MV-4-11 (cell line): ENCODE measurements at regions not wholly inside any gene's neighbourhood (a gene's known extent, or its start where the extent isn't known, plus 50 kb on each side); places are given as distances from the start of the nearest gene placed in this dataset.

Source experiments
- DNase-seq: peaks from one replicate; lab custom pipeline; 2025; lab: John Stamatoyannopoulos, UW

DNA sequence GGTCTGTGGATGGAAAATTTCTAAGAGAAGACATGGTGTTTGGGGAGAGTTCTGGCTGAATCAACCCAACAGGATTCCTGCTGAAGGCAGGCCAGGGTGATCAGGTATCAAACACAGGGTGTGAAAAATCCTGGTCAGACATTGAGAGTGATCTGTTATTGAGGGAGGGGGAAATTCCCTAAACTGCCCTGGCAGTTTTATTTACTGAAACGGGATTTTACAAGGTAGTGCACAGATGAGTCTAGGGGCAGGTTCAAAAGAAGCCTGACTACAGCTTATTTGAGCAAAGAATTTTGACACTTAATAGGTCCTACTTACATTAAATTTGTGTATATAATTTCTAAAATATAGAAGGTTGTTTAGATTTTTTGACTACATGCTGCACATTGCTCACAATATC is 569.4 kb upstream of the RGS18 start:
- no peak for DNase-seq

DNA sequence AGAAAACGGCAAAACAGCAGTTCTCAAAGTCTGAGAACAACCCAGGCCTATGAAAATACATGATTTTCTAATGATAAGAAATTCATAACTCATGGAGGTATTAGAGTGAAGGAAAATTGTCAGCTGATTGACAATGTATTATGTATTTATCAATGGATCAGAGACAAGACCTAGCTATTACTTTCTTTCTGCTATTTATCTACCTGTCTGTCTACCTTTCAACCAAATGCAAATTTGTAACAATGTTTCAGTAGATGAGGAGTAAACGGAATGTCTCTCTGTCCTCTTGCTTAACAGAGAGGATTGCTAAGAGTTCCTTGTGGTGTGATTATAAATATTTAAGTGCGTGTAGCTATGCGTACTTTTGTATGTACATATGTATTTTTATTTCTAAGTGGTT is 568.7 kb upstream of the RGS18 start:
- no peak for DNase-seq

DNA sequence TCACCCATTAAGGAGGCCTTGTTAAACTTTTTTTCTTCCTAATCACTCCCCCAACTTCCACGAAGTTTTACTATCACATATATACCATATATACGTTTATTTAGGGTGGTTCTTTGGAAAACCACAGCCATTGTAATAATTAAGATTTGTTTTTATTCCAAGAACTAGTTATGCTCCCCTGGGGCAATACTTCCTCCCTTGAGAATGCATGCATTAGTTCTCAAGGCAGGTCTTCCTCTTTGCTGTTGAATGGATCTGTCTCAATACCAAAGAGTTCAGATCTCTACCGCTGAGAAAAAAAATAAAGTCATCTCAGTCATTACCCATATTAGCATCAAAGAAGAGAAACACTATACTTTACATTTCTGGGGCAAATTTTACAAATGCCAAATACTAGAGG is 567.7 kb upstream of the RGS18 start:
- no peak for DNase-seq

DNA sequence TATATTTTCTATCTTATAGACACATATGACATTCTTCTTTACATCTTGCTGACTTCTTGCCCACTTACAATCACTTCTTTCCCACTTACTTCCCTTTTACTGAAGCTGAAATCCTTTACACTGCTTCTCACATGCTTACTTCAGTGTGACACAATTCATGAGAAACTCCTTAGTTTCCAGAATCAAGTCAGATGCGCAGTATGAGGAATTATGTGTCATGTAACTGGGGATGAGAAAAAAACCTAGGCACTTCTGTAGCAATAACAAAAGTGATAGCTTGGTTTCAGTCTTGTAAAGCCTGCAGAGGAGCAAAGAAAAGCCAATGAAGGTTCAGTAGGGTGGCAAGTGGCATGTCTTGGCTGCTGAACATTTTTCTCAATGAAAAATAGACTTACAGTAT is 566.2 kb upstream of the RGS18 start:
- peak; percentile 5 for DNase-seq

DNA sequence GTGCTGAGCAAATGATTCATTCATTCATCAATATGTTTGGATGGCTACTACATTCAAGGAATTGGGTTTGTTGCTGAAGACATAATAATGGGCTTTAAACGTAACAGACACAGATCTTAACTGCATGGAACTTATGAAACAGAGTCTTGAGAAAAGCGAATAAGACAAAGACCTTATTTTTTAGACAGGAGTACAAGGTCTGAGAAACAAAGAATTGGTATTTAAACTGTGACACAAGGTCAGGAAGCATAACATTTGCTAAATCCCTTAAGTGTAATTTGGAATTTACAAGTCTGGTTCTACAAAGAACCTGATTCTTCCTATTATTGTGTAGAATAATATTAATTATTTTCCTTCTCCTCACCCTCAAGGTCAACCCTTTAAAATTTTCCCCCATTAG is 565.4 kb upstream of the RGS18 start:
- DNase-seq = no peak

DNA sequence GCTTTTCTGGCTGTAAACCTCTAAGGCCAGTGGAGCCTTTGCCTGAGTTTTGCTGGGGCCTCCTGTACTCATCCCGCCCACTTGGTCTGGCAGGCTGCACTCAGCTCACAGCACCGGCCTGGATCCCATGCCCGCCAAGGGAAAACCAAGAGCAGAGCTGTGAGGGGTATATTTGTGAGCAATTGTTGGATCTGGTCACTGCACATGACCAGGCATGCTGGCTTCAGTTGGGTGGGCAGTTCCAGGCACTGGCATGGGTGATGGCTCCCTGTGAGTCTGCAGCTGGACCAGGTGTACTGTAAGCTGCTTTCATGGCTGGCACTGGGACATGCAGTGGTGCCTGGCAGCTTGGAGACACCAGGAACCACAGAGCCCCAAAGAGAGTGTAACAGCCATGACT is 563.1 kb upstream of the RGS18 start:
- no peak for DNase-seq

DNA sequence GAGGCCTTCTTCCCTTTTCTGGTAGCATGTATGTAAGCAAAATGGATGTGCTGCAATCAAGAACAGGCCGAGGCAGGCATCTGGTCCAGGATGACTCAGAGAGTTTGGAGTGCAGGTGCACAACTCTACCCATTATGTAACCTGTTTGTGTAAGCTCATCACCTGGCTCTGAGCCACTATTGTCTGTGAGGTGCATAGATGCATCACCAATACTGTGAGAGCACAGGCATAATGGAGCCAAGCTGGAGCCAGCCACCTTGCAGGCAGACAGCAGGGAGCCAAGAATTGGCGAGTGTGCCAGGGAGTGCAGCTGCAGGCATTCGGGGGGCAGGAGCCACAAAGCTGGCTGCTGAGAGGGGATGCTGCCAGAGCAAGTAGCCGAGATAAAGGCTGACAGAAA is 549.9 kb upstream of the RGS18 start:
- no peak for DNase-seq

DNA sequence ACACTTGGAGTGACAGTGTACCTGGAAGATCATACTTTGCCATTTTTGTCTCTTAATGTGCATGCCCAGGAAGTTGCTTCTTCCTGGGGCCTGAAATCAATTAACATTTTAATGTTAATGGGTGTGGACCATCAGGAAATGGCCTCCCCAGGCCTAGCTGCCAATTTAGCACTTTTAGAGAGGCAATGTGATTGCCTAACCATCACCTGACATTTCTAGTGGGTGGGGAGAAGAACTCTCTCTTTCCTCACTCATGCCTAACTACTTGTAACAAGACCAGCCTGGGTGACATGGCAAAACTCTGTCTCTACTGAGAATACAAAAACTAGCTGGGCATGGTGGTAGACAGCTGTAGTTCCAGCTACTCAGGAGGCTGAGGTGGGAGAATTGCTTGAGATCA is 549.0 kb upstream of the RGS18 start:
- no peak for DNase-seq

DNA sequence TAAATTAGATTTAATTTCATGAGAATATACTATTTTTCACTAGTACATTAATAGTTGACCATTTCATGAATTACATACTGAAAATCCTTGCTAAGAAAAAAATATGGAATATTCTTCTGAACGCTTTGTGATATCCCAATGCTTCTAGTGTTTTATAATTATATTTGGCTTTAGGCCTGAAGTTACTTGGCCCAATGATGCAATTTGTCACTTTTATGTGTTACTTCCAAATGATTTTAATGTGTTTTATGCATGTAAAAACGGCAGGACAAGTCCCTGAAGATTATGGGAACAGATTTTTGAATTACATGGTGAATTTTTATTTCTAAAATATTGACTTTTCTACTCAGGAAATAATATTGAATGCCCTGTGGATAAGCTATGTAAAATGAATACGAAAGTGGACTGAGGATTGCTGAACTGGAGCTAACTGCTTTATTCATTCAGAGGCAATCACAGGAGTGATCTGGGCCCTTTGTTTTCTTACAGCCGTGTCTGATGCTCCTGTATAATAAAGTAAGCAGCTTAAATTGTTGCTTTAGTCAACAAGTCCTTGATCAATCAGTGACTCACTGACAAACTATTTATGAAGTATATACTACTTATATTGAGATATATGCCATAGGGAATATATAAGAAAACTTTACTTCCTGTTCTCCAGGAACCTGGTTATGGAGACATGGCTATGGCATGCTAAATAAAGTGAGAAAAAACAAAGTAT is 543.0 kb upstream of the RGS18 start:
- DNase-seq = no peak

DNA sequence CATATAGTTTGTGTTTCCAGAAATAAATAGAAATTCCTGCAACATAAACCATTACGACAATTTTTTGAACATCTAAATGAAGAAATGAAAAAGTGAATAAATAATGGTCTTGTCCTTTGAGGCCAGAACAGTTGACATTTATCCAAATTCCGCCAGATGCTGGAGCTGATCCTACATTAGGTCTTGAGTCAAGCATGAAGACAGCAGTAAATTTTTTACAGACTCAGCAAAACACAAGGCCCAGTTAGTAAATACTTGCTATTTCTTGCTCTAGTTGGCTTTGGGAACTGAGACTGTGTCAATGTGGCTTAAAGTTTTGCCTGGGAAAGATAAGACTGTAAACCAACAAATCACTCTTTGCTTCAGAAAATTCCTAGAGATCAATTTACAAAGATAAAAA is 540.1 kb upstream of the RGS18 start:
- DNase-seq = no peak

DNA sequence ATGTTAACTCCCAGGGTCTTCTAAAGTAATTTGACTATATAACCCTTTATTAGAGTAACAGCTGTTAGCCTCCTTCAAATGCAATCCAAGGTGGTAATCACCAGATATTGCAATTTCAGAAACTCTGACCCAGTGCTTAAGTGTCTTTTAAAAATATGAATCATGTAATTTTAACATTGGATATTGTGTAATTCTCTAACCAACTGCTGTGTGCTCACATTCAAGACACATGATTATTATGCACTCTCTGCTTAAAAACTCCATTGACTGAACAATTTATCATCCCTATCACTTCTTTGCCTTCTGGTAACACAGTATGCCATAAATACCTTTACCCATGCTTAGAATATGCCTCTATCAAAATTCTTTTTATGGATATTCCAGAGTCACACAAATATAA is 537.4 kb upstream of the RGS18 start:
- peak; percentile 27 for DNase-seq

DNA sequence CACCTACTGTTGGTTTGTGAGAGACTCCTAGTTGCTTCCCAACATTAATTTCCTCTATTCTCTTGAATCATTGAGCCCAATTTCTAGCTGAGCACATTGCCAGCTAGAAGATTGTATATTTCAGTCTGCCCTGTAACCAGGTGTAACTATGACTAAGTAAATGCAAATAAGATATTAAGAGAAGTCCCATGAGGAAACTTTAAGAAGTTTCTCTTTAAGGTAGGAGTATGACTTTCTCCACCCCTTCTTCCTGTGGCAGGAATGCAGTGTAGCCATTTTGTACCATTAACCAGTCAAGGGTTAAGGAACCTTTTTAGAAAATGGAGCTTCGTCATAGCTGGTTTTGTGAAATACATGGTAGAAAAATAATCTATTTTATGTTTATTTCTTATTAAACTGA is 534.2 kb upstream of the RGS18 start:
- DNase-seq = no peak

DNA sequence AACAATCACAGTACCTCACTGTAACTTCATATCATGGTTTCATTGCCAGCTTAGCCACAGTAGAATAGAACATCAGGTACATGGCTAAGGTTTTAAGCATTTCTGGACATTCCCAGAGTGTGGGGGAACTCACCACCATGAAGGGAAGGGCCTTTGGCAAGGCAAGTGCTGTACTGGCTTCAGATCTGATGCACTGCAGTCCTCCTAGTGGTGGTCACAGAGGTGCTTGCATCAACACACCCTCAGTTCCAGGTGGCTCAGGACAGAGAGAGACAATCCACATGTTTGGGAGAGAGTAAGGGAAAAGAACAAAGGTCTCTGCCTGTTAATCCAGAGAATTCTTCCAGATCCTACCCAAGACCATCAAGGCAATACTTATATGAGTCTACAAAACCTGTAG is 528.4 kb upstream of the RGS18 start:
- no peak for DNase-seq

DNA sequence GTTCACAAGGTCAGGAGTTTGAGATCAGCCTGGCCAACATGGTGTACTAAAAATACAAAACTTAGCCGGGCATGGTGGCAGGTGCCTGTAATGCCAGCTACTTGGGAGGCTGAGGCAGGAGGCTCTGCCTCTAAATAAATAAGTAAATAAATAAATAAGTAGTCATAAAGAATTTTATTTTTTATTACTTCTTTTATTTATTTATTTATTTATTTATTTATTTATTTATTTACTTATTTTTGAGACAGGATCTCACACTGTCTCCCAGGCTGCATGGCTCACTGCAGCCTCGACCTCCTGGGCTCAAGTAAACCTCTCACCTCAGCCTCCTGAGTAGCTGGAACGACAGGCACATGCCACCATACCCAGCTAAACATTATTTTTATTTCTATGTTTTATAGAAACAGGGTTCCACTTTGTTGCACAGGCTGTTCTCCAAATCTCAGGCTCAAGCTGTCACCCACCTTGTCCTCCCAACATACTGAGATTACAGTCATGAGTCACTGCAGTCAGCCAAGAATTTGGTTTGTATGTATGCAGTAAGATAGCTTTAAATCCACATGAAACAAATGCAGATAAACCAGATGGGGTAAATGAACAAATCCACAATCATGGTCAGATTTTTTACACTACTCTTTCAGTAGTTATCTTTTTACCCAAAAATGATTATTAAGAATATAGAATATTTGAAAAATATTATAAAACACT is 523.3 kb upstream of the RGS18 start:
- no peak for DNase-seq

DNA sequence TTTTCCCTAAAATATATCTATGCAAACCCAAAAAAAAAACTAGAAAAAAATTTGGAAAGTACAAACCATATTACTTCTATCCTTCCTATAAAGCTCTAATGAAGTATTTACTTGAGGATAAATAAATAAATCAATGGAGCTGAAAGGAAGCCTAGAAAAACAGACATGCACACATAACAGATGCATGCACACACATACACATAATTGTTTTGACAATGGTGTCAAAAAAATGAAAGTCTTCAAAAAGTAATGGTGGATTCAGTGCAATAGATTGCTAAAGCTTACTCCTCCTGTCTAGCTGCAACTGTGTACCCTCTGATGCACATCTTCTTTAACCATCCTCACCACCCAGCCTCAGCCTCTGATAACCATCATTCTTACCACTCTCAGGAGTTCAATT is 521.9 kb upstream of the RGS18 start:
- no peak for DNase-seq

DNA sequence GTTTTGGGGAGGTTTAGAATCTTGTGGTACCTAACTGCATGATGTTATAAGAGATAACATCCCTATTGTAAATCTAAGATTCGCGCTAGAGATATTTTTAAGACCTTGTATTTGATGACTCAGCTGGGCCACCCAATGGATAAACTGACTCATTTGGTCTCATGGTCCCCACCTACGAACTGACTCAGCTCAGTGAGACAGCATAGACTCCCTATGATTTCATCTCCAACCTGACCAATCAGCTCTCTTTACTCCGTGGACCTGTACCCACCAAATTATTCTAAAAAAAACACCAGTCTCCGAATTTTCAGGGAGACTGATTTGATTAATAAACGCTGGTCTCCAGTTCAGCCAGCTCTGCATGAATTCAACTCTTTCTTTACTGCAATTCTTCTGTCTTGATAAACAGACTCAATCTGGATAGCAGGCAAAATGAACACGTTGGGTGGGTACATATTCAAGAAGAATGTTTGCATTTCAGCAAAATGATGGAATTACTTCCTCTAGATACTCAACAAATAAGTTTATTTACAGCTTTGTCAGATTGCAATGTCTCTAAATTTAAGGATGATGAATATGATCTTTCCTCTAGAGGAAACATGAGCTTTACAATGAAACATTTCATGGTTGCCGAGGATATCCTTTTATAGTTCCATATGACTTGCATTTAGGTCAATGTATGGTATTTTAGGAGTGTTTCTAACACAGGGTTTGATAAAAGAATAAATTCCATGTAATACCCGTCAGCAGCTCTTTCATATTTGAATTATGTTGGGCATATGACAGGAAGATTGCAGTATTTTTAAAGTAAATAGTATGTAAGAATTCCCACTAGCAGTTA is 516.6 kb upstream of the RGS18 start:
- DNase-seq = no peak

DNA sequence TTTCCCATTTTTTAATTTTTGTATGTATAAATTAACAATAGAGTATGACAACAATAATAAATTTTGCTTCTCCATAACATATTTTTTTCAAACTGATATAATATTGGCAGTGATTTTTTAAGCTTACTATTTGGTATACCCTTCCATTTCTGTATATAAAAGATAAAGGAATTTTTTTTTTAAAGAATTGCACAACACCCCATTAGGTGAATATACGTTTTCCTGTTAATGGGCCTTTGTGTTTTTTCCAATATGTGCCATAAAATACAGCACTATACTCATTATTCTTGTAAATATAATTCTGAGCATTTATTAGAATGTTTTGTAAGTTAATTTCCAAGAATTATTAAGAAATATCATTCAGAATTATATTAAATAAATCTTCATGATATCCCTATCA is 515.2 kb upstream of the RGS18 start:
- no peak for DNase-seq

DNA sequence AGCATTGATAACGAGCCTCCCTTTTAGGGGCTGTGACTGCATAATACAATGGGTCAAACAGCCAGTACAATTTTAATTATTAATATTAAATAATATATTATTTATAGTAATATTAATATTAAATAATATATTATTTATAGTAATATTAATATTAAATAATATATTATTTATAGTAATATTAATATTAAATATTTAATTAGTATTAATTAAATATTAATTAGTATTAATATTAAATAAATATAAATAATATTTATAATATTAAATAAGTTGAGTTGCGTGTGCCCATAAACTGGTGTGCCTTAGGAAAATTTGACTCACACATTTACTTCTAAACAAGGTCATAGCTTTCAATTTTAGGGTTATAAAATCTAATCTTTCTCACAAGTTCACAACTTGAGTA is 509.3 kb upstream of the RGS18 start:
- no peak for DNase-seq

DNA sequence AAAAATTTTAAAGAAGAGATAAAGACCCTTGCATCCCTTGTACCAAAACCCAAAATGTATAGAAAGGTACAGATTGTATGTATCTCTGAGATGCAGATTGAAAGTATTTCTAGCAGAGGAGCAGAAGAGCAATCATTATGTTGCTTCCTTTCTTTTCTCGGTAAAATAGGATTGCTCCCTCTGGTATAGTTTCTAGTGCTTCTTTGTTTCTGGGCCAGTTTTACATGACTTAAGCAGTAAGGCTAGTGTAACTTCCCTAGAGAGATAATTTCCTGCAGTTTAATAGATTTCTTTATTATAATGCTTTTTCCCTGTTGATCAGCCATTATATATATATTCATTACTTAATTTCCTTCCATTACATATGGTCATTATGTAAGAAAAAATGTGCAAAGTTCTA is 496.2 kb upstream of the RGS18 start:
- DNase-seq = no peak

DNA sequence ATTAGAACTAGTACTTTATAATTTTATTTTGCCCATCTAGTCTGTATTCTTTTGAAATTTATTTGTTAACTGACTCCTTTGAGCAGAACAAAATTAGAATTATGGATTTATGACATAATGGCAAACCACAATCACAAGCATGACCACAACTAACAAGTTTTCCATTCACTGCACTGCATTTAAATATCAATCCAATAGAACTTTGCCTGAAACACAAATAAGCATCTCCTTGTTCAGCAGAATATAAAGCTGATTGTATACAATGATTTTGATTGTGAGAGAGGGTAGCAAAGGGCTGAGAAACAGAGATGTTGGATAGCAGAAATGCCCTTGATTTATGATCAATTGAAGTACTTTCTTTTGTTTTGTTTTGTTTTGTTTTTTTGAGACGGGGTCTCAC is 495.5 kb upstream of the RGS18 start:
- DNase-seq = no peak

DNA sequence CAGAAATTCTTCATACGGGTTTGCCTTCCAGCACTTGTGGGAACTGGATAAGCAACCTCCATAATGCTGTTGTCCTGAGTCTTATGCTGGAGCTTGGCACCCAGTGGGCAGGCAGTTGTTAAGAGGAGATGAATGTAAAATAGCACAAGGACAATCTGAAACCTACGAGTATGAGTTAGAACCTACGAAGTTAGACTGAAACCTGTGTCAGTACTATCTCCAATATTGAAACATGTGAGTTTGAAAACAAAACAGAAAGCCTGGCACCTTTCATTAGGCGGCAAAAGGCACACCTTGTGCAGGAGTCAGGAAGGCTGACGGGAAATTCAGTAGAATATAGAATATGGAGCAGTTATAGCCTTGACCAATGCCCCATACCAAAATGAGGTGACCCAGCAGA is 489.7 kb upstream of the RGS18 start:
- no peak for DNase-seq

DNA sequence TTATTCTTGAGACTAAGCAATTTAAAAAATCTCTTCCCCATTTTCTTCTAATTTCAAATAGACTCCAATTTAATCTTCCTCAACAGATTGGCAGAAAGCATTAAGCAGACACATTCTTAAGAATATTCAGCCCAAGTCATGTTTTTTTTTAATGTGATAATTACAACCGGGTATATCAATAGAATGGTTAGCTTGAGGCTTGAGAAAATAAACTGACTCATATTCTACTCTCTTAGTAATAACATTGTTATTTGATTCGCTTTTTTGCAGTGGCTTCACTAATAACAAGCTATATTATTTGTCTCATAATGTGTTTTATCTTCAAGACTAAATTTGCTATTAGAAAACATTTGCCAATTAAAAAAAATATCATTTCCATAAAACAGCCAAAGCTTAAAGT is 488.6 kb upstream of the RGS18 start:
- DNase-seq = no peak

DNA sequence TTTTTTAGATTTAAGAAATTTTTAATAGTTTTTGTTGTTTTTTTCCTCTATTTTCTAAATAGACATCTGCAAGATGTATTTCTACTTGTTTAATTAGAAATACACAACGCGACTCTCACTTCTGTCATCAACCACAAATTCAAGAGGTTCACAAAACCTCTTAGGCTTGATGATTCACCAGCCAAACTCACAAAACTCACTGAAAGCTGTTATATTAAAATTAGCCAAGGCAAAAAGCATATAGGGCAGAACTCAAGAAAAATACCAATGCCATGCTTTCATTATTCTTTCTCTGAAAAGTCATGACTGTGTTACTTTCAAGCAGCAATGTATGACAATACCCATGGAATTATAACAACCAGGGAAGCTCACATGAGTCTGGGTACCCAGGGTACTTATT is 487.0 kb upstream of the RGS18 start:
- DNase-seq = no peak
